Activated CD4-positive, alpha-beta T cell treated with anti-CD3 and anti-CD28 coated beads, Interleukin-2, Interleukin-6, amounts not matched to agents 100 ng/mL and 50 ng/mL, durations not matched to agents 16 hours and 8 hours (primary cell): ENCODE measurements at regions not wholly inside any gene's neighbourhood (a gene's known extent, or its start where the extent isn't known, plus 50 kb on each side); places are given as distances from the start of the nearest gene placed in this dataset.
"Not testable (repeated sequence)": the region's sequence is repeated elsewhere in the genome, so short reads cannot be mapped to it uniquely, and the experiment has no call there.

Source experiments
- DNase-seq: peaks from one replicate; pipeline ENCODE4 v3.0.0-alpha.2; 2020

DNA sequence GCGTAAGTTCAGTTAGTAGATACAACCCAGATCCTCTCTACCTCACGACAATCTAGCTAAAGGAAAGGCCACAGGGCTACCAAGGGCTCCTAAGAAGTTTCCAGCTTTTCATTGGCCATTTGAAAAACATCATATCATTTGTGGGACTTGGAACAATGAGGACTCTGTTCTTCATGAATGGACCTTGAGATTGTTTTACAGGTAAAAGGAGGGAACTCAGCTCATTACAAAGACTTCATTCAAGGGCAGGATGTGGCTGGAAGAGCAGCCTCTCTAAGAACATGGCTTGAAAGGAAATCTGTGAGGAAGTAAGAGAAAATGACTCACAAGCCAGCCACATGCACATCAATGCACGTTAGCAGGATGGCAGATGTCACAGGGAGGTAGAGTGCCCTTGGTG is 105.9 kb upstream of the SLC7A11 start:
- peak; percentile 2 for DNase-seq

DNA sequence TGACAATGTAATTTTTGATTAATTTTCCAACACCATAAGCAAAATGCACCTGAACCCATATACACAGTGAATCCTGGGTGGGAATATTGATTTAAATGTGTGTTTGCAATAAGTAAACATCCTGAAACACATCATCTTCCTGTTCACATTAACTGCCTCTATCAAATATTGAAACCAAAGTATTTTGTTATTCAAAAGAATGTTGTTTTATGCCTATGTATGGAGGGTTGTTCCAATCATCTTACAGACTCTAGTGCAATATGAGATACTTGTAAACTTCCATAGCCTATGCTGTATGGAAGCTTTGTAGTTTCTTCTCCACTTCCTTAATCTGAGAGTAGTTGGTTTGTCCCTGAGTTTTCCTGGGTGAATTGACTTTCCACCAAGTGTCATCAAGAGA is 105.4 kb upstream of the SLC7A11 start:
- DNase-seq = no peak

DNA sequence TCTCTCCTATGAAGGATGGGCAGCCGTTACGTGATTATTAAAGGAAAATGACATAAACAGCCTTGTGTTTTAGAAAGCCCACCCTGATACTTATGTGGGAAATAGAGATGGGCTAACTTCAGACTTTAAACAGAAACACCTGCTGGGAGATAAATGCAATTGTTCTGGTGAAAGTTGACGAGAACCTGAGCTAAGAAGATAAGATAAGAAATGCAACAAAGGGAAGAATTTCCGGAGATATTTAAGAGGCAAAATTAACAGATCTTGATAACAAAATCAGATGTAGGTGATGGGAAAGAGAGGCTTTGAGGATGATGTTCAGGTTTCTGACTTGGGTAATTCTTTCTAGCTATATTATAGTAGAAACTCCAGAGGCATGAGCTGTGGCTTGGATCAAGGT is 102.7 kb upstream of the SLC7A11 start:
- no peak for DNase-seq

DNA sequence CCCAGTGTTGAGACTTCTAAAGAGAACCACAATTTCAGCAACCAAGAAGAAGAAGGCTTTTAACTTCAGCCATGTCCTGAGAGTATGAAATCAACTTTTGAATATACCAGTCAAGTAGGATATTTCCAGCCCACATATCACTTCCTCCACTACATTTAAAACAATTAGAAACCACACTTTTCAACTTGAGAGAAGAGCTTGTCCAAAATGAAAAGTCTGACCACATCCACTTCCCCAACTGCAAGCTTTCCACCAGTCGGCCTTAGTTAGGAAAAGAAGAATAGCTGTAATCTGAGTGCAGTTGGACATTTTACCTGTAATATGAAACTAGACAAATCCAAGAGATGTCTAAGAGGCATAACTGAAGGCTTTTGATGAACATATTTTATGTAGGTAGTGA is 101.9 kb upstream of the SLC7A11 start:
- DNase-seq = peak; percentile 1

DNA sequence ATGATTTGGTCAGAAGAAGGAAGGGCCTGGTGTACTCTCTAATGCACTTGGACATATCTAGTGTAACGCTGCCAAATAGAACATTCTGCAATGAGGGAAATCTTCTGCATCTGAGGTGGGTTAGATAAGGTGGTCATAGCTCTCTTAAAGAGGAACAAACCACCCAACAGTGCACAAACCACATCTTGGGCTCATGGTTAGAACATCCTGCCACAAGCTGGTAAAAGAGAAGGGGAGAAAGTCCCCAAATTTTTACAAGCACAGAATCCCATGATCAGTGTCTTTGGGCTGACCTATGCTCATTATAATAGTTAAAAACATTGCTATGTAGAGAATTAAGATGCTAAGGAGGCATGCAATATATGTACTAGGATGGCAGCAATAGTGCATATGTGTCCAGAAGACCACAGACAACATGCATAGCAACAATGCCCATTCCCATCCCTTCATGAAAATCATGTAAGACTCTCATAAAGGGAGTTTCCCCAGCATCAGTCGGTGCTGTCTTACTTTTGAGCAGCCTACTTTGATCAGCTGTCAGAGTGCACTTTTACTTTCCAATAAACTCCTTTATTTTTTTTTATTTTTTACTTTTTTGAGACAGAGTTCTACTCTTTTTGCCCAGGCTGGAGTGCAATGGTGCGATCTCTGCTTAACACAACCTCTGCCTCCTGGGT is 99.7 kb upstream of the SLC7A11 start:
- peak; percentile 2 for DNase-seq

DNA sequence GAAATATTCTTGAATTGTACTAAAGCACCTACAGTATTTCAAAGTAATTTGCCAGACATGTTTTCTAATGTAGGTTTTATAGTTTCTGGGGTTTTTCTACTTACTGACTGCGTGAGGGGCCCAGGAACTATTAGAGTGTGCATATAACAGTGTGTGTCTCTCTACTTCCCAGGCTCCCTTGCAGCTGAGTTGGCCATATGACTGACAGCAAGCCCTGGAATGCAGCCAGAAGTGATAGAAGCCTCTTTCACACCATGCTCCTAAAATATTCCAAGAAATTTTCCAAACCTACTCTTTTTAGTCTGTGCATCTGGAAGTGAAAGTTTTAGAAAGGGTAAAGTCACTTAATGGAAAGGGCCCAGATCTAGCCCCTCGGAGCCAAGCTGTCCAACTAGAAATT is 96.7 kb upstream of the SLC7A11 start:
- DNase-seq = no peak

DNA sequence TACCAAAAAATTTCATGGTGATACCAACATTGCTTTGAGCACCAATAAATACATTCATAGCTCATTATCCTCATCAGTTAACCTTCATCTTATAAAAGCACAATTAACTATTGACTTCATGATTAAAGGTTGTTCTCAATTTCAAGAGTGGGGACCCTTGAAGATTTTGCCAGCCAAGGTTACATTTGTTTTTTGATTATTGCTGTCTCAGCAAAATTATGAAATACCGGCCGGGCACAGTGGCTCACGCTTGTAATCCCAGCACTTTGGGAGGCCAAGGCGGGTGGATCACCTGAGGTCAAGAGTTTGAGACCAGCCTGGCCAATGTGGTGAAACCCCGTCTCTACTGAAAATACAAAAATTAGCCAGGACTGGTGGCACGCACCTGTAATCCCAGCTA is 96.1 kb upstream of the SLC7A11 start:
- not testable (repeated sequence) for DNase-seq

DNA sequence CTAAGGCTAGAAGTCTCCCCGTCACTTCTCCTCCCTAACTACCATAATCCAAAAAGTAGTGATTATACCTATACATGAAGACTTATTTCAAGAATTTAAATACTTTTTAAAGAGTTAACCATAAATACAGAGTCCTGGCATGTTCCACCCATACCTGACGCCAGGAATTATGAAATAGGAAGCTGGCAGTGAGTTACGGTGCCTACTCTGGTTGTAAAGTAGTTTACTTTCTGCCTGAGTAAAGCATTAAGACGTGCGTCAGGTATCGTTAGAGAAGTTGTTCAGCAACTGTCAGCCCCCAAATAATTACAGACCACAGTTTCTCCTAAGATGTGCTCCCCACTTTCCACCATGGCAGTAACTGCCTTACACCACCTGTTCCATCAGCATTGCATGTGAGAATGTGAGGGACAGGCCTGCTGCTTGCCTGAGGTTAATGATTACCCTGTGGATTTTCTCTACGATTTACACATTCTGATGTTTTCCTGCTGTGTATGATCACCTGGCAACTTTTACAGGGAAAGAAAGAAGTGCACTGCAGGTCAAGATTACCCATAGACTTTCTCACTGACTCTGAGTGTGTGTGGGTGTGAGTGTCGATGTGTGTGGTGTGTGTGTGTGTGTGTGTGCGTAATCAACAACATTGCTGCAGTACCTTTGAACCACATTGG is 92.3 kb upstream of the SLC7A11 start:
- DNase-seq = no peak

DNA sequence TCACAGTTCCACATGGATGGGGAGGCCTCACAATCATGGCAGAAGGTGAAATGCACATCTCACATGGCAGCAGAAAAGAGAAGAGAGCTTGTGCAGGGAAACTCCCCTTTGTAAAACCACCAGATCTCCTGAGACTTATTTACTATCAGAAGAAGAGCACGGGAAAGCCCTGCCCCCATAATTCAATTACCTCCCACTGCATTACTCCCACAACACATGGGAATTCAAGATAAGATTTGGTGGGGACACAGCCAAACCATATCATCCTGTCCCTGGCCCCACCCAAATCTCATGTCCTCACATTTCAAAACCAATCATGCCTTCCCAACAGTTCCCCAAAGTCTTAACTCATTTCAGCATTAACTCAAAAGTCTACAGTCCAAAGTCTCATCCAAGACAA is 90.3 kb upstream of the SLC7A11 start:
- DNase-seq = not testable (repeated sequence)

DNA sequence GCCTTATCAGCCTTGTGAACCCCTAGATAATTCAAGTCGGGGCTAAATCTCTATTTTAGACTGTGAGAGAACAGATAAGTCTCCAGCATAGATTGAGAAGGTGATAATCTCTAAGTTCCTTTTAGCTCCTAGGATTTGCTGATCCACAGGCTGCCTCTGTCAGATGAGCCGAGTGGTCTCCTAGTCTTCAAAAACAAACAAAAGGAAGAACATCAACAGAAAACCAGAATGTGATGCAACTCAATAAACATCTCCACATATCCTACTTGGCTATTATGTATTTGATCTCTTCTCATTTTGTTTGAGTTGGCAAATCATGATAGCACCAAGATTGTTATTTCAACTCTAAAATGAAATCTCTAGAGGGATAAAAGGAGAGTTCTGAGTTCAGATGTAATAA is 88.4 kb upstream of the SLC7A11 start:
- no peak for DNase-seq

DNA sequence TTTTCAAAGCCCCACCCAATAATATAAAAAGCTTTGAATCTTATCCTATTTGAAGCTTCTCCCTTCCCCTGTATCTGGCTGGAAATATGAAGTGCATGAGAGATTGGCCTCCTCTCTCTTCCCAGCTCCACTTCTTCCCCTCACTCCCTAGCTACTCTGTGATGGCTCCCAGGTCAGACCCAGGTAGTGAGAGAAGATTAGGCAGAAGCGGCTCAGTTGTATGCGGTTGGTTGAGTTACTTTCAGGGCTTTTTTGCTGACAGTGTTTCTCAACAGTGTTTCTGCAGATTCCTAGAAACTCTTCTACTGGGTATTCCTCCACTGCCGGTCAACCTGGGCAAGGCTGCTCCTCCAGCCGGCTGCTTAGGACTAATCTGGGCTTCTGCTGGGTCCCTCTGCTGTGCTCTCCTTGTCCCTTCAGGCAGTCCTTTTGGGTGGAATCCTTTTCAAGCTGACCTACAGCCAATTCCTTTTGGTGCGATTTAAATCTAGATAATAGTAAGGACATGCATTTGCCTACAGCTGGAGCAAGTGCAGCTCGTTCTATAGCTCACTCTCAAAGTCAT is 87.4 kb upstream of the SLC7A11 start:
- DNase-seq = no peak

DNA sequence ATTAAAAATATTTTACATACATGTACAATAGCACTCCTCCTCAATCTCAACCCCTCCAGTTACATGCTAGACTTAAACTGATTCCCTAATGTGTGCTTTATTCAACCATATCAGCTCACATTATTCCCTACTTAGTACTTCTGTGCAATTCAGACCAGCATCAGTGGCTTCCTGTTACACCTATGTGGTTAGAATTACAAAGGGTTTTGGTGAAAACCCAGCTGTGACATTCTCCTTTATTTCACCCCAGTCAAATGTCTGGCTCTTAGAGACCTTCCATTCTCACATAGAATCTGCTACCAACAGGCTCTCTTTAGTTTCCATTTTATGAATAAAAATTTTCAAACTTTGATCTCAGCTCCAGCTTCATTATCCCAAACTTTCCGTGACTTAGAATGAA is 85.2 kb upstream of the SLC7A11 start:
- DNase-seq = no peak

DNA sequence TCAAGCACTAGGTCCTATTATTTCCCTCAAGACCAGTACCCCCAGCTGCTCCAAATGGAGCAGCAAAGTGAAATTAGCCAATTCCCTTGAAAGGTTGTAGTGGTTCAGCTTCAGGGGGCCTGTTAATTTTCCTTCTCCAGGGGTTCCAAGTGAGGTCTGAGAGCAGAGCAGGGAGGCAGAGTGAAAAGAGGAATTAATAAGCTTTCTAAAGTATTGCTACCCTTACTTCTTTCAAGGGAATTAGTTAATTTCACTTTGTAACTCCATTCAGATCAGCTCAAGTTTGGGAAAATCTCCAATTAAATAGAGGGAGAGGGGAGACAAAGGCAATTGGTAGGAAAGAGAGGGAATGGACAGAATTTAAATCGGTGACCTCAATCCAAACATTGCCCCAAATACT is 78.7 kb upstream of the SLC7A11 start:
- no peak for DNase-seq

DNA sequence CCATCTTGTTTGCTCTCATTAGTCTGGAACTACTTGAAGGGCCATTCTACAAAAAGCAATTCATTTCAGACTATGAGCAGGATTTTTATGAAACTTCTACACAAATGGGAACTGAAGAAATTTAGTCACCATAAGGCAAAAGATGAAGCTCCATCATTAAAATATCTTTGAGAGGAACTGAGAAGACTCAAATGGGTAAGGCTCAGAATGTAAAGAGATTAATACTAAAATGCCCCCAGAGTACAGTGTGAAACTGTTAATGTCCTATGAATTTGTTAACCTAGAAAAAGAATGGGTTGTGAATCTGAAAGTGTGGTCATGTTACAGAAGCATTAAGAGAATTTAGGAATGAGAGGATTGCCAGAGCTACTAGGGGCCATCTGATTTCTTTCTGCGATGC is 77.9 kb upstream of the SLC7A11 start:
- no peak for DNase-seq

DNA sequence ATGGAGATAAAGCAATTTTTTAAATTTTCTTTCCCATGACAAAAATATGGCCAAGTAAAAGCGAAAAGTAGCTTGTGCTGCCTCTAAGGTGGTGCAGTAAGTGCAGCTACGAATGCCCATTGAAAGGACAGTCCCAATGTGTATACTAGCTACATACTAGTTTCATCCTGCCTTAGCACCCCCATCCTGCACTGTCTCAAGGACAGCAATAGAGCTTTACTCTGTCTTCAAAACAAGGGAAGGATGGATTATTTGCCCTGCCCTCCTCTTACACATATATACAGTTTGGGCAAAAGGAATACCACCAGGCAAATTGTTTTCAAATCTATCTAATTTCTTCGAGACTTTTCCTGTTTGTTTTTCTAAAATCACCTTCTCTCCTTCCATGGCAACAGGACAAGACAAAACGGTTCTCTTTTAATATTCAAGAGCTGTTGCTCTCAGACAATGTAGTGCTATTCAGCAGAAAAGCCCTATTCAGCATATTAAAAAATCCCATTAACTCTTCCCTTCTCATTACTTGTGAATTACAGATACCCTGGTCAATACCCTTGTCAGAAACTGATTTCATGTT is 75.1 kb upstream of the SLC7A11 start:
- DNase-seq = no peak

DNA sequence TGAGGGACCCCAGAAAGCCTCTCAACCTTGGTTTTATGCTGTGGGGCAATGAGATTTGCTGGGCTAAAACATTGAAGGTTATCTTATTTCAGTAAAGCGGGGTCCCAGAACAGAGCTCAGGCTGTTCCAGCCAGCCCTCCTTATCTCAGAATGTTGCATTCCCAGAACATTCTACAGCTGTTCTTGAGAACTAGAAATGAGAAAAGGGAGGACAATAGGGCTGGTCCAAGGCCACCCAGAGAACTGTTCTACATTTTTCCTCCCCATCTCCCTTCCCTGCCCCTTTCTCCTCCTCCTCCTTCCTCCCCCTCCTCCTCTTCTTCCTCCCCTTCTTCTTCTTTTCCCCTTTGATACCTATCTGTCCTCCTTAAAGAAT is 70.4 kb upstream of the SLC7A11 start:
- DNase-seq = no peak

DNA sequence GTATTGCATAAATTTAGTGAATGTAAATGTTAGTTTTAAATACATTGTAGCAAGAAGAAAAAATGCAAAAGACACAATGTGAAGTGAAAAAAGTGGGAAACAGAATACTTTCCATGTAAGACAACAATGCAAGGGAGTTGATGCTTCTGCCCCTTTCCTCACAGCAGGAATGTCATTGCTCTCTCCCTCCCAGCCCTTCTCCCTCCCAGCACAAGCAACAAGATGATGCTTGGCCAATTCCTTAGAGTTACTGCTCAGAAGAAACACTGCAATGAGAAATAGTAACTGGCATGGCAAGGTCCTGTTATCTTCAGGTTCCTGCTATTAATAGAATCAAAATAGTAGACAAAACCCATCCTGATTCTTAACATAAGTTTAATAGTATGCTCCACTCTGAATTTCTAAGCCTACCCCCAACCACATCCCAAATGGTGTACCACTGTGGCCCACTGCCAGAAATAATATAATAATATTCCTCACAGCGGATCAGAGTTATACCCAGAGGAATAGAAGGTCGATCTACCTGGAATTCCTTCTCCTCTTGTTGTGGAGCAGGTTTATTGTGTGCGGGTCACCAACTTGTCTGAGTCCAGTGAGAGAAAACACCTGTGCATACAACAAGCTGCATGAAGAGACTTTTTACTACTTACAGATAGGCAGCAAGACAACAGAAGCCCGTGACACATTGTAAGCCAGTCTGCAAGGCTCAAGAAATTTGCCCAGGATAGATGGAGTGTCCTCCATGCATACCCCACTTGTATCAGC is 69.8 kb upstream of the SLC7A11 start:
- no peak for DNase-seq

DNA sequence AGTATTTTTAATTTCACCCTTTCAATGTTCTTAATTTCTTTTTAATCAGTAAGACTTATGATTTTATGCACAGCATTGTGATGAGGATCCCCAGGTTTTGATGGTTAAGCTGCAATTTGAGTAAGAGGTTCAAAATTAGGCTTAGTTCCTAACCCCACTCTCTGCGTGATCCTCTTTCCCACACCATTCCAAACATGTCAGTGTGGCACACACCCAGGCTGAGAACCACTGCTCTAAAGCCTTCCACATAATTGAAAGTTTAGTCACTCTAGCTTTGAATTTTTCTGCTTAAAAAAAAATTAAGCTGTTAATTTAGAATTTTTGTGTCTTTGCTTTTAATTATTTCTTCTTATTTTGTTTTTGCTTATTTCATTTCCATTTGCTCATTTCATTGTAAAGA is 68.8 kb upstream of the SLC7A11 start:
- no peak for DNase-seq

DNA sequence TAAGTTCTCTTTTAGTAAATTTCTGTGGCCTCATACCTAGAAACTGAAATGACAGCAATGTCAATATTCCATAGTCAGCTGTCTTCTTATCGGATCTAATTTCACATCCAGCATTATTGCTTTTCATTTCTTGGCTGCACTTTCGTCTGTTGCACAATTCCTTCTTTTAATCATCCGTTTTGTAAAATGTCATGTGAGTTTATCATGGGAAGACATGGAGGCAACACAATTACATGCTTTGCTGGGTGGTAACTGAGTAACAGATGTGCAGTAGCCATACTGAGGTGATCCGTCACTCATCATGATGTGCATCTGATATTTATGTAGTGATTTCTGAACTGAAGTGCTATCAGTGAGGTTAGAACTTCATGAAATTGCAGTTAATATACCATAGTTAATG is 68.3 kb upstream of the SLC7A11 start:
- no peak for DNase-seq

DNA sequence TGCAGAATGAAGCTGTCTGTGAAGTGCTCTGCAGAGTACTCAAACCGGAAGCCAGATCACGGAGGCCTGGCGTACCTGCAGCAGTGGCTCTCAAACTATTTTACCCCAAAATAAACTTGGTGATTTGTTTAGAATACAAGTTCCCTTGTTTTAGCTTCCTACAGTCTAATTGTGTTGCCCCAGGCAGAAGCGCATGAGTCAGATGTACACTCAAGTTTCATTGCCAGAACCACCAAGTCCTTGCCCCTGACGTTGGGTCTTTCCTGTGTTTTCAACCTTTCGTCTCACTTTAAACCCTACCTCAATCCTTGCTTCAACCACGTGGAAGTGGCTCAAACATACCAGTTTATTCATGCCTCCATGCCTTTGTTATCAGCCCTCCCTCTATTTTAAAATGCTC is 66.2 kb upstream of the SLC7A11 start:
- DNase-seq = no peak

DNA sequence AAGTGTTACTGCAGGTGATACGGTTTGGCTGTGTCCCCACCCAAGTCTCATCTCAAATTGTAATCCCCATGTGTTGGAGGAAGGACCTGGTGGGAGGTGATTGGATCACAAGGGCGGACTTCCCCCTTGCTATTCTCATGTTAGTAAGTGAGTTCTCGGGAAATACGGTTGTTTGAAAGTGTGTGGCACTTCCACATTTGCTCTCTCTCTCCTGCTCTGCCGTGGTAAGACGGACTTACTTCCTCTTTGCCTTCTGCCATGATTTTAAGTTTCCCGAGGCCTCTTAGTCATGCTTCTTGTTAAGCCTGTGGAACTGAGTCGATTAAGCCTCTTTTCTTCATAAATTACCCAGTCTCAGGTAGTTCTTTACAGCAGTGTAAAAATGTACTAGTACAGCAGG is 65.2 kb upstream of the SLC7A11 start:
- no peak for DNase-seq

DNA sequence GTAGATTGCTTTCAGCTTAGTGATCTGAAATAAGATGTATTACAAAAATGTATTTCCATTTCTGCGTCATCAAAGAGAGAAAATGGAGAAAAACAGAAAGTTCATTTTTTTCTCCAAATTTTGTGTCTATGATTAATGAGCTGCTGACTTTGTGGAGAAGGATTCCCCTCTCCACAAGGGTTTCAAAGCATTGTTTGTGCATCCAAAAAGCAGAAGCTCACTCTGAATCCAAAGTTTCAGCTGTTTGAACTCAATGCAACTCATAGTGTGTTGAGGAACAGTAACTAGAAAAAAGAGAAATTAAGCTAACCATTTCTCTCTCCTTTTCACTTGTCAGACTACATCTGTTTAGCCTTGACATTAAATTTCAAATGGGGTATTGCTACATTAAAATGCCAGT is 62.9 kb upstream of the SLC7A11 start:
- DNase-seq = no peak

DNA sequence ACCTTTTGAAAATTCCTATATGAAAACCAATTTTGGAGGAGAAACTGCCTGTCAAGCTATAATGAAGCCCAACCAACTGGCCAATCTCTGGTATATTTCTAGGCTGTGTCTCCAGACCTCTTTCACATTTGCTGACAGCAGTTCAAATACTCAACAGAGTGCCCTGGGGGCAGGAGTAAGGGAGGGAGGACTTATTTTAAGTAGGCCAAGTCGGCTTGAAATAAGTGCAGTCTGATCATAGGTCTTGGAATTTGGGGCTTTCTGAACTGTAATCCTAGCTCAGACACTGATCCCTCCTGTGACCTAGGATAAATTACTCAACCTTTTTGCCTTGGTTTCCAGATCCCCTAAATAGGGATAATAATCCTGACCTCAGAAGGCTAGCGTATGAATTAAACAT is 59.4 kb upstream of the SLC7A11 start:
- no peak for DNase-seq

DNA sequence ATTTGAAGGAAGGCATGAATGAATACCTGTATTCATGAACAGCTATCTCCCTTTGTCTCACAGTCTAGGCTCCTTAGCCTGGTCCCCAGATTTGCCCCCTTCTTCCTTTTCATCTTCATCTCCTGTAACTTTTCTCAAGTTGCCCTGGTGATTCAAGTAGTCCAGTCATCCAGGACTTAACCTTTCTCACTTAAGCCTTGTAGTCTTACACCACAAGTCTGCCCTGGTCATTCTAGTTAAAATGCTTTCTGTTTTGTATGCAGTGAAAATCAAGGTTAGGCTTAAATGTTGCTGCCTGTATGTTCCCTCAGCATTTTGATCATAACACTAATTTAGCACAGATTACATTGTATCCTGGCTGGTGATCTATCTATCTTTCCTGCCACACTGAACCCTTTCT is 58.5 kb upstream of the SLC7A11 start:
- no peak for DNase-seq
